Mucosa of rectum (tissue), 2 donors: ENCODE measurements at regions not wholly inside any gene's neighbourhood (a gene's known extent, or its start where the extent isn't known, plus 50 kb on each side); places are given as distances from the start of the nearest gene placed in this dataset.

Experiments used
- H3K27ac ChIP-seq, 2 donors: one replicate each; pipeline ENCODE4 v1.7.0; 2013; ENCODE audit warnings: inconsistent platforms in 2 of 2, low read depth in 2 of 2, low read length in 2 of 2
- H3K27me3 ChIP-seq, 2 donors: one replicate each; pipeline ENCODE4 v1.7.0; 2013; ENCODE audit warnings: low read length in 2 of 2; ENCODE audit not compliant: control insufficient read depth in 2 of 2, insufficient read depth in 2 of 2
- H3K36me3 ChIP-seq, 2 donors: one replicate each; pipeline ENCODE4 v1.7.0; 2013; ENCODE audit warnings: low read length in 2 of 2; ENCODE audit not compliant: control insufficient read depth in 2 of 2, insufficient read depth in 2 of 2
- H3K4me1 ChIP-seq, 2 donors: one replicate each; pipeline ENCODE4 v1.7.0; 2013; ENCODE audit warnings: low read length in 2 of 2, mild to moderate bottlenecking in 1 of 2; ENCODE audit not compliant: control insufficient read depth in 2 of 2, insufficient read depth in 2 of 2
- H3K4me3 ChIP-seq, 2 donors: one replicate each; pipeline ENCODE4 v1.7.0; 2013; ENCODE audit warnings: low read length in 2 of 2
- H3K9ac ChIP-seq, 2 donors: one replicate each; pipeline ENCODE4 v1.7.0; 2013; ENCODE audit warnings: low read length in 2 of 2, low read depth in 1 of 2, mild to moderate bottlenecking in 1 of 2
- H3K9me3 ChIP-seq, 2 donors: one replicate each; pipeline ENCODE4 v1.7.0; 2013; ENCODE audit warnings: low read length in 2 of 2; ENCODE audit not compliant: control insufficient read depth in 2 of 2
- donor health status: healthy.
- donor health status: Normal muscosa, but diverticular disease.

- H3K4me1 ChIP-seq: no peaks in the 10 kb centered on the region
- no peak overlapping the region for H3K4me3 ChIP-seq
- no peaks in the 10 kb centered on the region for H3K27me3 ChIP-seq
- H3K36me3 ChIP-seq: no peaks in the 10 kb centered on the region
- no peaks in the 10 kb centered on the region for H3K9me3 ChIP-seq
- no peak overlapping the region for H3K9ac ChIP-seq
- H3K27ac ChIP-seq: no peak overlapping the region
Observed at GRCh38 chr4:162954976-162955375, 211.7 kb downstream of the NAF1 start.

GRCh38 chr4:162952232-162952631 lies 214.5 kb downstream of the NAF1 start:
- no peak overlapping the region for H3K9ac ChIP-seq
- no peaks in the 10 kb centered on the region for H3K27me3 ChIP-seq
- H3K36me3 ChIP-seq: no peaks in the 10 kb centered on the region
- no peak overlapping the region for H3K27ac ChIP-seq
- H3K9me3 ChIP-seq: no peaks in the 10 kb centered on the region
- no peaks in the 10 kb centered on the region for H3K4me1 ChIP-seq
- H3K4me3 ChIP-seq: no peak overlapping the region

GRCh38 chr4:162945713-162946112 lies 221.0 kb downstream of the NAF1 start:
- H3K27ac ChIP-seq: no peak overlapping the region
- no peaks in the 10 kb centered on the region for H3K4me1 ChIP-seq
- no peak overlapping the region for H3K9ac ChIP-seq
- H3K27me3 ChIP-seq: no peaks in the 10 kb centered on the region
- H3K4me3 ChIP-seq: no peak overlapping the region
- H3K9me3 ChIP-seq: no peaks in the 10 kb centered on the region
- H3K36me3 ChIP-seq: no peaks in the 10 kb centered on the region

GRCh38 chr4:162943263-162943662 lies 223.4 kb downstream of the NAF1 start:
- H3K9ac ChIP-seq: no peak overlapping the region
- H3K36me3 ChIP-seq: no peaks in the 10 kb centered on the region
- H3K9me3 ChIP-seq: no peaks in the 10 kb centered on the region
- H3K27me3 ChIP-seq: no peaks in the 10 kb centered on the region
- H3K4me1 ChIP-seq: no peaks in the 10 kb centered on the region
- H3K4me3 ChIP-seq: no peak overlapping the region
- no peak overlapping the region for H3K27ac ChIP-seq

- Histone ChIP-seq H3K27ac (no peak overlapping the region), H3K36me3 (no peaks in the 10 kb centered on the region), H3K27me3 (no peaks in the 10 kb centered on the region), H3K4me3 (no peak overlapping the region), H3K9ac (no peak overlapping the region), H3K4me1 (no peaks in the 10 kb centered on the region), H3K9me3 (no peaks in the 10 kb centered on the region)
Observed at GRCh38 chr4:162938738-162939485, 227.8 kb downstream of the NAF1 start.

- no peak overlapping the region for H3K27ac ChIP-seq
- no peak overlapping the region for H3K9ac ChIP-seq
- H3K27me3 ChIP-seq: no peaks in the 10 kb centered on the region
- H3K4me3 ChIP-seq: no peak overlapping the region
- no peaks in the 10 kb centered on the region for H3K36me3 ChIP-seq
- H3K9me3 ChIP-seq: no peaks in the 10 kb centered on the region
- H3K4me1 ChIP-seq: no peaks in the 10 kb centered on the region
Observed at GRCh38 chr4:162935214-162935613, 231.5 kb downstream of the NAF1 start.

GRCh38 chr4:162931286-162931685 lies 235.4 kb downstream of the NAF1 start:
- Histone ChIP-seq H3K36me3 (no peaks in the 10 kb centered on the region), H3K9me3 (no peaks in the 10 kb centered on the region), H3K27ac (no peak overlapping the region), H3K27me3 (no peaks in the 10 kb centered on the region), H3K4me3 (no peak overlapping the region), H3K9ac (no peak overlapping the region), H3K4me1 (no peaks in the 10 kb centered on the region)

GRCh38 chr4:162921178-162921785 lies 245.4 kb downstream of the NAF1 start:
- Histone ChIP-seq H3K9me3 (no peaks in the 10 kb centered on the region), H3K36me3 (no peaks in the 10 kb centered on the region), H3K4me1 (no peaks in the 10 kb centered on the region), H3K27ac (no peak overlapping the region), H3K9ac (no peak overlapping the region), H3K27me3 (no peaks in the 10 kb centered on the region), H3K4me3 (no peak overlapping the region)

- Histone ChIP-seq H3K4me3 (no peak overlapping the region), H3K9me3 (no peaks in the 10 kb centered on the region), H3K27ac (no peak overlapping the region), H3K4me1 (no peaks in the 10 kb centered on the region), H3K9ac (no peak overlapping the region), H3K27me3 (no peaks in the 10 kb centered on the region), H3K36me3 (no peaks in the 10 kb centered on the region)
Observed at GRCh38 chr4:162920649-162921048, 246.0 kb downstream of the NAF1 start.

- H3K4me1 ChIP-seq: no peaks in the 10 kb centered on the region
- H3K4me3 ChIP-seq: no peak overlapping the region
- no peaks in the 10 kb centered on the region for H3K27me3 ChIP-seq
- H3K9ac ChIP-seq: no peak overlapping the region
- H3K27ac ChIP-seq: no peak overlapping the region
- no peaks in the 10 kb centered on the region for H3K36me3 ChIP-seq
- H3K9me3 ChIP-seq: no peaks in the 10 kb centered on the region
Observed at GRCh38 chr4:162912482-162912881, 254.2 kb downstream of the NAF1 start.
